MCF 10A (cell line): ENCODE measurements at regions not wholly inside any gene's neighbourhood (a gene's known extent, or its start where the extent isn't known, plus 50 kb on each side); places are given as distances from the start of the nearest gene placed in this dataset.

Source experiments
- BruUV-seq: library from RNA; stranded (reverse); fragments of 400-500 nt; replicated peaks from 2 replicates; lab custom pipeline; 2021; lab: Mats Ljungman, UMichigan
- CTCF ChIA-PET: fragments of 300-600 bp; sonication (Branson Sonifier 250); formaldehyde crosslinking; extraction: SDS; loops from one replicate; lab custom pipeline; 2021; ENCODE audit warnings: antibody characterized with exemption, inconsistent platforms; lab: Yijun Ruan, JAX
- POLR2A ChIA-PET: fragments of 300-600, 350-650 bp; sonication (Branson Sonifier 250); formaldehyde crosslinking; extraction: SDS; loops from one replicate; lab custom pipeline; 2020; ENCODE audit warnings: antibody characterized with exemption, inconsistent platforms; lab: Yijun Ruan, JAX
- DNase-seq: peaks from one replicate; pipeline ENCODE4 v3.0.0-alpha.2; 2018; ENCODE audit not compliant: unreplicated experiment
- H3K27ac Mint-ChIP-seq: one replicate; pipeline ENCODE4 v1.8.0; 2022; ENCODE audit warnings: mild to moderate bottlenecking, low read depth, mixed read lengths; ENCODE audit not compliant: unreplicated experiment
- H3K27me3 Mint-ChIP-seq: one replicate; pipeline ENCODE4 v1.8.0; 2022; ENCODE audit warnings: mixed read lengths; ENCODE audit not compliant: insufficient read depth, unreplicated experiment
- H3K36me3 Mint-ChIP-seq: one replicate; pipeline ENCODE4 v1.8.0; 2022; ENCODE audit warnings: mild to moderate bottlenecking, moderate library complexity, mixed read lengths; ENCODE audit not compliant: insufficient read depth, unreplicated experiment
- H3K4me1 Mint-ChIP-seq: one replicate; pipeline ENCODE4 v1.8.0; 2022; ENCODE audit warnings: mixed read lengths; ENCODE audit not compliant: insufficient read depth, unreplicated experiment
- H3K4me3 Mint-ChIP-seq: one replicate; pipeline ENCODE4 v1.8.0; 2022; ENCODE audit warnings: mild to moderate bottlenecking, moderate library complexity, mixed read lengths; ENCODE audit not compliant: unreplicated experiment
- H3K9me3 Mint-ChIP-seq: one replicate; pipeline ENCODE4 v1.8.0; 2022; ENCODE audit warnings: mixed read lengths; ENCODE audit not compliant: unreplicated experiment
- intact Hi-C: fragments of 100-400 bp; cut with micrococcal nuclease; formaldehyde crosslinking; loops from 2 replicates; pipeline ENCODE4 v1.14.1; 2022
- TF ChIP-seq, protein P1 (sequence below): fragments of 200-600 bp; IDR thresholded peaks from one replicate; pipeline ENCODE4 v1.8.0; 2022; ENCODE audit warnings: antibody characterized with exemption, mild to moderate bottlenecking; ENCODE audit not compliant: unreplicated experiment

DNA sequence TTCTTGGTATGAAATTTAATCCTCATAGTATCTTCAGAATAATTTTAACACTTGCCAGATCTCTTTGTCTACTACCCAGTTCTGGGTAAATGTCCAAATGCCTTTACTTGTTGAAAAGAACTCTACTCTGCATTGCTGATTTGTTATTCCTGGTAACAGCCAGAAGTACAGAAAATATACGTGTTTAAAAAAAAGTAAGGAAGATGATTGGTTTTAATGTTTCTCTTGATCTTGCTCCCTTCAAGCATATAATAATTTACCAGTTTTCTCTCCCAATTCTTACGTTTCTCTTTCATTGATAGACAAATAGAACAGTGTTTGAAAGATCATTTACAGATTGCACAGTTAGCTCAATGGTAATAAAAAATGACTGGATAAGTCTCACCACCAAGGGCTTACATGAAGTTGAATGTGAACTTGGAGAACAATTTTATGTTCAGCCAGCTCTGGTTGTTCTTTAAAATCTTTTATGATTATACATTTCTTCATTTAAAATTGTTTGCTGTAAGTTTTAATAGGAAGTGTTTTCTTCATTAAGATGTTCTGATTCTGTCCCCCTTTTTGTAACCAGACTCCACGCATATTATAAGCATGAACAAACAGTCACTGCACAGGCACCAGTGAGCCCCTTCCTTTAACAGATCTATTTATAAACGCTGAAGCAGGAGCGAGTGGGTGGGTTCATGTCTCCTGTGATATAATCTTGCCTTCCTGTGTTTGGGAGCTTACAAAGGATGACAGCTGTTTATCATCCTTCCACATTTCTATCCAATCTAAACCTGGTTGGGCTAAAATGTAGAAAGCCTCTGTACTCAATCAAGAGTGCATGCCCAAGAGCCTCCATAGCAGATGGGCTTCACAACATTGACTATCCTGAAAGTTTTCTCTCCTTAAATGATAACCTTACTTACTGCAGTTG, 299.5 kb downstream of the PRL start:
- Mint-ChIP-seq H3K4me1 (no peaks in the 10 kb centered on the region), H3K27ac (no peak overlapping the region), H3K27me3 (no peaks in the 10 kb centered on the region), H3K36me3 (no peaks in the 10 kb centered on the region), H3K4me3 (no peak overlapping the region), H3K9me3 (no peaks in the 10 kb centered on the region)
- DNase-seq = no peak
- ChIA-PET POLR2A (no interaction called here), CTCF (interaction anchor here (0.6 to 0.7 kb wide), 2 partner anchors 18 to 83 kb away, joined by 3 read pairs; no protein-coding TSS in a partner anchor)
- no TSS peak for BruUV-seq
- intact Hi-C loops = no loop called here
- TF ChIP-seq, protein P1, sequence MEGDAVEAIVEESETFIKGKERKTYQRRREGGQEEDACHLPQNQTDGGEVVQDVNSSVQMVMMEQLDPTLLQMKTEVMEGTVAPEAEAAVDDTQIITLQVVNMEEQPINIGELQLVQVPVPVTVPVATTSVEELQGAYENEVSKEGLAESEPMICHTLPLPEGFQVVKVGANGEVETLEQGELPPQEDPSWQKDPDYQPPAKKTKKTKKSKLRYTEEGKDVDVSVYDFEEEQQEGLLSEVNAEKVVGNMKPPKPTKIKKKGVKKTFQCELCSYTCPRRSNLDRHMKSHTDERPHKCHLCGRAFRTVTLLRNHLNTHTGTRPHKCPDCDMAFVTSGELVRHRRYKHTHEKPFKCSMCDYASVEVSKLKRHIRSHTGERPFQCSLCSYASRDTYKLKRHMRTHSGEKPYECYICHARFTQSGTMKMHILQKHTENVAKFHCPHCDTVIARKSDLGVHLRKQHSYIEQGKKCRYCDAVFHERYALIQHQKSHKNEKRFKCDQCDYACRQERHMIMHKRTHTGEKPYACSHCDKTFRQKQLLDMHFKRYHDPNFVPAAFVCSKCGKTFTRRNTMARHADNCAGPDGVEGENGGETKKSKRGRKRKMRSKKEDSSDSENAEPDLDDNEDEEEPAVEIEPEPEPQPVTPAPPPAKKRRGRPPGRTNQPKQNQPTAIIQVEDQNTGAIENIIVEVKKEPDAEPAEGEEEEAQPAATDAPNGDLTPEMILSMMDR = no peak

DNA sequence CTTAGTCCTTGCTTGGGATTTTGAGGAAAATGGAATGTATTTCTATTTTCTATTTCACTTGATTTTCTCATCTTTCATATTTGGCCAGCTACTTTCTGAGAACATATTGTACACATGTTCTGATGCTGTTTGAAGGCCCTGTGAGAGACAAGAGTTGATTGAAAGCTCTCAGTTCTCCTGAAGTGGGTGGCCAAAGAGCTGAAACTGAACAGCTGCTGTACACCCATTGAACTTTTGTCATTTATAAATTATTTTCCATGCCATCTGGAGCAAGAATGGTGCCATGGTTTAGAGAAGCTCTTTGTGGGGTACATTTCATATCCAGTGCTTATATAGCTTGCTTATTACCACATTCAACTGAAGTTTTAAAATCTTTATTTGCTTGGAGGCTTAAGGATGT, 298.3 kb downstream of the PRL start:
- CTCF ChIA-PET = interaction anchor here (0.6 kb wide), 1 partner anchor 228 kb away, joined by 3 read pairs; no protein-coding TSS in a partner anchor
- H3K4me3 Mint-ChIP-seq = no peak overlapping the region
- no peaks in the 10 kb centered on the region for H3K27me3 Mint-ChIP-seq
- no peak for DNase-seq
- H3K4me1 Mint-ChIP-seq = no peaks in the 10 kb centered on the region
- TF ChIP-seq, protein P1 = no peak
- intact Hi-C loops = no loop called here
- no peaks in the 10 kb centered on the region for H3K36me3 Mint-ChIP-seq
- H3K27ac Mint-ChIP-seq = no peak overlapping the region
- POLR2A ChIA-PET = no interaction called here
- H3K9me3 Mint-ChIP-seq = no peaks in the 10 kb centered on the region
- BruUV-seq = no TSS peak

DNA sequence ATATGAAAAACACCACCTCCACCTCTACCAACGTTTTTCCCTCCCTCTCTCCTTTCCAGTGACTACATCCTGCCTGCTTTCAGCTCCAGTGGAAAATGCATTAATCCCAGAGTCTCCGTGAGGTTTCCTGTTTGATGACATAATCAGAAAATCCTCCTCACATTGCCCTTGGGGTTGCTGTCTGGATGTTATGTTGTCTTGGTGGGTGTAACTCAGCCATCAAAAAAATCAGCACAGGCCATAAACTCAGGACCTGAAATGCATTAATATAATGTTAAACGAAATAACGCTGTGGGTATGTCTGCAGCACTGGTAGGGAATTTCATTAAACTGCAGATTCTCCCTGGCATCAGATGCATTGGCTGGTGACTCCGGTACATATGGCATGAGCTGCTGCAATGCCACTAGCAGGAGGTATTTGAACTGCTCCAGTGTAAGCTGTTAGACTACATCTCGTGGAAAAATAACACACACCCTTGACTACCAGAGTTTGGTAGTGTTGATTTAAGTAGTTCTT, 297.8 kb downstream of the PRL start:
- Mint-ChIP-seq H3K27me3 (no peaks in the 10 kb centered on the region), H3K4me1 (no peaks in the 10 kb centered on the region), H3K27ac (no peak overlapping the region), H3K36me3 (no peaks in the 10 kb centered on the region), H3K9me3 (no peaks in the 10 kb centered on the region), H3K4me3 (no peak overlapping the region)
- intact Hi-C loops = no loop called here
- TF ChIP-seq, protein P1 = no peak
- BruUV-seq = no TSS peak
- ChIA-PET CTCF (no interaction called here), POLR2A (no interaction called here)
- DNase-seq = no peak

DNA sequence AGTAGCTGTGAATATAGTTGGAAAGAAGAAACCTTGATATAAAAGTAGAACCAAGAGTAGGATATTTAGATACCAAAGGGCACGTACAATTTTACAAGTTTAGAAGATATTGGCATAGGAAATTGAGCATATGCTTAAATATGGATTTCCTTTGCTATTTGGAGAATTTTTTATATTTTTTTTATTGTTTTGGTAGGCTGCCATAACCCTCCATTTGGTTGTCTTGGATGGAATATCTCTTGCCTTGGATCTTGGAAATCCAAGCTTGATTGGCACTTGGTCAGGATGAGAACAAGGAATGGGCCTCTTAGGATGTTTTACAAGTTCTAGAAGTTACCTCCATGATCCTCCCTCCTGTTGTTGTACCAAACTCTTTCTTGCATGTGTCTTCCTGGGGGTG, 297.1 kb downstream of the PRL start:
- intact Hi-C loops = no loop called here
- Mint-ChIP-seq H3K27me3 (no peaks in the 10 kb centered on the region), H3K9me3 (no peaks in the 10 kb centered on the region), H3K36me3 (no peaks in the 10 kb centered on the region), H3K4me3 (no peak overlapping the region), H3K27ac (no peak overlapping the region), H3K4me1 (no peaks in the 10 kb centered on the region)
- CTCF ChIA-PET = interaction anchor here (0.6 to 0.7 kb wide), 4 partner anchors 8 to 1850 kb away, joined by 3 to 4 read pairs (median 3); no protein-coding TSS in a partner anchor
- BruUV-seq = no TSS peak
- TF ChIP-seq, protein P1 = no peak
- POLR2A ChIA-PET = no interaction called here
- DNase-seq = no peak
